Middle frontal gyrus (tissue), 1 donor: ENCODE measurements at regions not wholly inside any gene's neighbourhood (a gene's known extent, or its start where the extent isn't known, plus 50 kb on each side); places are given as distances from the start of the nearest gene placed in this dataset.
"Not testable (repeated sequence)": the region's sequence is repeated elsewhere in the genome, so short reads cannot be mapped to it uniquely, and the experiment has no call there.

Experiments
- DNase-seq: peaks from one replicate; pipeline ENCODE4 v3.0.0-alpha.2; 2015; ENCODE audit warnings: low spot score; ENCODE audit errors: extremely low spot score

- no peak for DNase-seq
These were observed 204.9 kb upstream of the MDFIC2 start for GRCh38 chr3:70517124-70517890.

- DNase-seq = no peak
These were observed 203.6 kb upstream of the MDFIC2 start for GRCh38 chr3:70516076-70516475.

DNA sequence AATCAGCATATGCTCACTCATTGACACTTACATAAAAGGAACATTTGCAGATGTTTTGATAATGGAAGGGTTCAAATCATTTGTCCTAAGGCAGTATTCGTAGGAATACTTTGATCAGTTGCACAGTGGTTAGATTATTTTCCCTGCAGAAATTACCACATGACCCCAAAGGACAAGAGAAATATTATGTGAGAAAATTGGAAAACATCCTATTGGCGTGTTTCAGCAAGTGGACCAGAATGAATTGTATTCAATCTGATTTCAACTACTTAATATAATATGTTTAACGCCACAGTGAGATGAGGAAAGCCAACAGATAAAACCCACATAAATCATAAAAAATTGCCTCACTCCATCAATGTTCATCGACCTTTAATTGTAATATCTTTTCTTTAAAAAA is 195.0 kb upstream of the MDFIC2 start:
- DNase-seq = no peak

GRCh38 chr3:70506775-70507174 is 194.3 kb upstream of the MDFIC2 start:
- DNase-seq = no peak

- no peak for DNase-seq
These were observed 189.1 kb upstream of the MDFIC2 start for GRCh38 chr3:70501561-70501960.

GRCh38 chr3:70488816-70489215 is 176.4 kb upstream of the MDFIC2 start:
- no peak for DNase-seq

DNA sequence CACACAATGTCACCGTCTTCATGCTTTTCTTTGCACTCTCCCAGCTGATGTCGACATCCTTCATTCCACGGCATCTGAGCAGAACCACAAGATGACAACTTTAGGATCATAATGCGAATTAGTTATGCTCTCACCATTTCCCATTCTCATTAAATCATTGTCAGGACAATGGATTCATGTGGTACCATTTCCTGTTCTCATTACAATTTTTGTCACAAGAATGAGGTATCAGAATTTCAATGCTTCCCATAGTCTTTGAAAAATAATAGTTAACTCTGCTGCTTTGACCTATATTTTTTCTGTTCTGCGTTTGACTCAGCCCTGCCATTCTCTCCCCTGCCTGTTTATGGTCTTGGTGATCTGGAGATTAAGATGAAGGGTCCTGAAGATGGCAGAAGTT is 175.7 kb upstream of the MDFIC2 start:
- no peak for DNase-seq

DNA sequence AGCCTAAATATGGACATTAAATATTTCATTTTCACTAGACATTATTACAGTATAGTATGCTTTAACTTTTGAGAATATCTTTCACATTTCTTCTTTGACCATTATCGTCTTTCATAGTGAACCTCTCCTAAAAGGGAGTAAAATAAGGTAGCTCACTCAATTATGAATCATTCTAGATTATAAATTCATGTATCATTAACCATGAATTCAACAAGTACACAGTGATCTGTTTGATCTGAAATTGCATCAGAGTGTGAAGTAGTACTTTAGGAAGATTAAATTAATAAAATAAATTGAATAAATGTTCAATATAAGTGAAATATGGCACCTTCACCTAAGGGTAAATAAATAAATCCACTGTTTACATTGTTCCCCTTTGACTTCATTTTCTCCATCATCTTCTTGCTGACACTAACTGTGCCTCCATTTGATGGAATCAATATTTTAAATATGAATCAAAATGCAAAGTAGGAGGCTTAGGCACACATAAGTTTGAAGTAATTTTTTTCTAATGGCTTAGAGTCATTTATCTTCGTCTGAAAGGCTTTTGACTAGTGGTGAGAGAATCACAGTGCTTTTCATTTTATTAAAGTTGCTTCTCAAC is 174.1 kb upstream of the MDFIC2 start:
- no peak for DNase-seq

DNA sequence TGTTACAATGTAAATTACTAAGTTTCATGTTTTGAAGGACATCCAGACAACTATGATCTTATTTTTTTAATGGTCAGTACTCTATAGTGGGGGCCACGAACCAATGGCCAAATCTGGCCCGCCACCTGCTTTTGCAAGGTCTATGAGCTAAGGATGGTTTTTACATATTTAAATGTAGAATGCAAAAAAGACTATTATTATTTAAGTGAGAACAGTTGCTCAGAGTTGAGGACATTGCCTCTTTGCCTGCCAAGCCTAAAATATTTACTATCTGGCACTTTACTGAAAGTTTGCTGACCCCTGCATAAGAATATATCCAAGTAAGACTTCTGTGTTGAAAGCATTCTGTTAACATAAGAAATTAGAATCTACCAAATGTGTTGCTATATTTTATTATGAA is 163.7 kb upstream of the MDFIC2 start:
- DNase-seq = no peak

- no peak for DNase-seq
These were observed 159.3 kb upstream of the MDFIC2 start for GRCh38 chr3:70471464-70472342.

GRCh38 chr3:70466096-70466495 is 153.7 kb upstream of the MDFIC2 start:
- DNase-seq = no peak

- DNase-seq = no peak
These were observed 152.4 kb upstream of the MDFIC2 start for GRCh38 chr3:70464876-70465275.

- no peak for DNase-seq
These were observed 152.0 kb upstream of the MDFIC2 start for GRCh38 chr3:70464465-70464864.

GRCh38 chr3:70450220-70450619 is 137.8 kb upstream of the MDFIC2 start:
- DNase-seq = not testable (repeated sequence)

DNA sequence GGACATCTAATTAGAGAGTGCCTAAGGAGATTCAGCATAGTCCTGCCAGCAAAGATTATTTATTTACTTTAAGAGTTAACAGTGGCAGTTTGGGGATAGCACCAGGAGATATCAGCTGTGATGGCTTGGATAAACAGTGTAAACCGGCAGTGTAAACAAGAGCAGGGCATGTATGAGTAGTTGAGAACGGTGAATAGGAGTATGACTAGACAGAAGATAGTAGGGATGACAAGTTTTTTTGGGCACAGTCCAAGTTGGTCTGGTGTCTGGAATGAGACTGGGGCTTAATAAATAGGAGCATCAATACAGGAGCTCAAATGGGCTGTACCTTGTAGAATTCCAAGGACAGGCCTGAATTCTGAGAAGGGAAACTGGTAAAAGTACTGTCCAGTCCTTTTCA is 123.0 kb upstream of the MDFIC2 start:
- DNase-seq = not testable (repeated sequence)

GRCh38 chr3:70433091-70433490 is 120.7 kb upstream of the MDFIC2 start:
- no peak for DNase-seq

DNA sequence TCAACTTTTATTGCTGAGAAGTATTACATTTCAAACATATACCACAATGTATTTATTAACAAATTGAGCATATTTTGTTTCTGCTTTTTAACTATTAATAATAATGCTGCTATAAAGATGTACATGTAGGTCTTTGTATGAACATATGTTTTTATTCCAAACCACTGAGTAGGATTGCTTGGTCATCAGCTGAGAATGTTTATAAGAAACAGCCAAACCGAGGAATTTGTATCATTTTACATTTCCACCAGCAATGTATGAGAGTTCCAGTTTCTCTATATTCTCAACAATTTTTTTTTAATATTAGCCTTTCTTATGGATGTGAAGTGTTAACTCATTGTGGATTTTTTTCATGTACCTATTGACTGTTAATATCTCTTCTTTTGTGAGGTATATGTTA is 119.5 kb upstream of the MDFIC2 start:
- DNase-seq = no peak

DNA sequence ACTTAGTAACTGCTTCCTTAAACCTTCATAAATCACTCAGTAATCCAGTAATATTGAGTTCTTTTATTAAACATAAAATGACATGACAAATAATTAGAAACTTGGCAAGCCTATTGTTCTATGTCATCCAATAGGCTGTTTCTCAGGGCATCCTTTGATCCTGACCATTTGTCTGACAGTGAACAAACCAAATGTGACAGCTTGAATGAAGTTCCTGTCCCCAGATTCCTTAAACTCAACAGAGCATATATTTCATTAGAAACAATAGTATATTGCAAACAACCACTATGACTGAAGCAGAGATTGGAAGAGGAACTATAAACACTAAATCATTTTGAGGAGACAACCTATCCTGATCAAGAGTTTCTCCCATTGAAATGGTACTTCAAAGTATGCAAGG is 113.6 kb upstream of the MDFIC2 start:
- no peak for DNase-seq

GRCh38 chr3:70421506-70421905 is 109.1 kb upstream of the MDFIC2 start:
- DNase-seq = no peak

DNA sequence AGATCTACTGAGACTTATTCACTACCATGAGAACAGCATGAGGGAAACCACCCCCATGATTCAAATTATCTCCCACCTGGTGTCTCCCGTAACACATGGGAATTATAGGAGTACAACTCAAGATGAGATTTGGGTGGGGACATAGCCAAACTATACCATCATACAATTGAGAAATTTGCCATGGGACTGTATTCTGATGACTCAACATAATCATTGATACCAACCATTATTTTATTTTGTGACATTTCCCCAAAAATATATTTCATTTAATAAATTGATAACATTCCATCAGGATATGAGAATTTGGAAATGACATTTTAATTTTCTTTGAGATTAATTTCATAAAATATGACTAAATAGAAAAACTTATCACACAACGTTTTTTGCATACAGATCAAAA is 96.6 kb upstream of the MDFIC2 start:
- no peak for DNase-seq

- DNase-seq = no peak
These were observed 87.8 kb upstream of the MDFIC2 start for GRCh38 chr3:70400194-70400593.

DNA sequence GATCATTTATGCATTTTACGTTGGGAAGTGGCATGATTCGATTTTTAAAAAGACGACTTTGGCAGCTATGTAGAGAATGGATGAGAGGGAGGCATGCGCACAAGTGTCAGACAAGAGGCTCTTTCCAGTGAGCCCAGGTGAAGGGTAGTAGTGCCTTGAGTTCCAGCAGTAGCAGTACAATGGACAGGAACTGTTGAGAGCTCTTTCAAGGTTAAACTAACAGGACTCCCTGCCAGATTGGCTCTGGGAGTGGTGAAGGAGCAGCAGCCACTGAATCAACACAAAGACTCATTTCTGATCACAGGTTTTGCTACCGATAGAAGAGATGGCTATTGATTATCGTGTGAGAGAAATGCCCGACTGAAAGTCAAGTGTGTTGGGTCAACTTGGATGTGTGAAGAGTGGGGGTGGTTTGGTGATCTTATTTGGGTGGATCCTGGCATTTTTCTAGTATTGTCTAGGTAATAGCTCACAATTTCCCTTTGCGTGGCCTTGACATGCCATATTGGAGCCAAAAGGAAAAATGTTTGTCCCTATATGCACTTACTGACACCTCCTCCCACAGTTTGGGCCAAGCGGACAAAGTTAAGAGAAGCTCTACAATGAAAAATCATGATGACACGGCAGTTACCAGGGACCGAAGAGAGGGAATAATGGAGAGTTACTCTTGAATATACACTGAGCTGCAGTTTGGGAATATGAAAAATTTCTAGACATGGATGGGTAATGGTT is 81.6 kb upstream of the MDFIC2 start:
- DNase-seq = no peak
